ENCODE measurements at regions not wholly inside any gene's neighbourhood (a gene's known extent, or its start where the extent isn't known, plus 50 kb on each side); places are given as distances from the start of the nearest gene placed in this dataset.

DNA sequence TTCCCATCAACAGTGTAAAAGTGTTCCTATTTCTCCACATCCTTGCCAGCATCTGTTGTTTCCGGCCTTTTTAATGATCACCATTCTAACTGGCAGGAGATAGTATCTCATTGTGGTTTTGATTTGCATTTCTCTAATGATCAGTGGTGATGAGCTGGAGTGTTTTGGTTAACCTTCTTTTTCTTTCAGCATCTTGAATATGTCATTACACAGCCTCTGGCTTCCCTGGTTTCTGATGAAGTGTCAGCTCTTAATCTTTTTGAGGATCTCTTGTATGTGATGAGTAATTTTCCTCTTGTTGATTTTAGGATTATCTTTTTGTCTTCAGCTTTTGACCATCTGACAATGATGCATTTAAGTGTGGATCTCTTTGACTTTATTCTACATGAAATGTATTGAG is 133.2 kb upstream of the GRIK3 start:
- TF ChIP-seq, protein P1, sequence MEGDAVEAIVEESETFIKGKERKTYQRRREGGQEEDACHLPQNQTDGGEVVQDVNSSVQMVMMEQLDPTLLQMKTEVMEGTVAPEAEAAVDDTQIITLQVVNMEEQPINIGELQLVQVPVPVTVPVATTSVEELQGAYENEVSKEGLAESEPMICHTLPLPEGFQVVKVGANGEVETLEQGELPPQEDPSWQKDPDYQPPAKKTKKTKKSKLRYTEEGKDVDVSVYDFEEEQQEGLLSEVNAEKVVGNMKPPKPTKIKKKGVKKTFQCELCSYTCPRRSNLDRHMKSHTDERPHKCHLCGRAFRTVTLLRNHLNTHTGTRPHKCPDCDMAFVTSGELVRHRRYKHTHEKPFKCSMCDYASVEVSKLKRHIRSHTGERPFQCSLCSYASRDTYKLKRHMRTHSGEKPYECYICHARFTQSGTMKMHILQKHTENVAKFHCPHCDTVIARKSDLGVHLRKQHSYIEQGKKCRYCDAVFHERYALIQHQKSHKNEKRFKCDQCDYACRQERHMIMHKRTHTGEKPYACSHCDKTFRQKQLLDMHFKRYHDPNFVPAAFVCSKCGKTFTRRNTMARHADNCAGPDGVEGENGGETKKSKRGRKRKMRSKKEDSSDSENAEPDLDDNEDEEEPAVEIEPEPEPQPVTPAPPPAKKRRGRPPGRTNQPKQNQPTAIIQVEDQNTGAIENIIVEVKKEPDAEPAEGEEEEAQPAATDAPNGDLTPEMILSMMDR (IDR thresholded peaks at IDR 0.05), result no peak
- no peak for TF ChIP-seq POLR2A (IDR thresholded peaks at IDR 0.05)
